Natural killer cell treated with Interleukin-12 subunit alpha and Interleukin-12 subunit beta and Interleukin-15 and Interleukin-18, amount 100 ng/mL, for 72 hours (primary cell): ENCODE measurements at regions not wholly inside any gene's neighbourhood (a gene's known extent, or its start where the extent isn't known, plus 50 kb on each side); places are given as distances from the start of the nearest gene placed in this dataset.

Experiments used
- ATAC-seq, 2 donors: fragments of 150-1000 bp; cut with Tn5 transposase in 1 of 2; sonication (Bioruptor Pico), chemical (Tn5 transposase) in 1 of 2; 2 replicates each; pipeline ENCODE4 v1.10.0; 2021
- DNase-seq: peaks from one replicate; pipeline ENCODE4 v3.0.0; 2022; ENCODE audit warnings: low spot score
- H3K27ac Mint-ChIP-seq, 2 donors: 1 replicate in 1 of 2; 2 replicates in 1 of 2; pipeline ENCODE4 v1.8.0; 2022; ENCODE audit warnings: mixed read lengths in 2 of 2, mild to moderate bottlenecking in 1 of 2, moderate library complexity in 1 of 2
- H3K27me3 Mint-ChIP-seq, 2 donors: 1 replicate in 1 of 2; 2 replicates in 1 of 2; pipeline ENCODE4 v1.8.0; 2022; ENCODE audit warnings: mixed read lengths in 2 of 2
- H3K36me3 Mint-ChIP-seq: one replicate; pipeline ENCODE4 v1.8.0; 2022; ENCODE audit warnings: mixed read lengths
- H3K4me1 Mint-ChIP-seq, 2 donors: 1 replicate in 1 of 2; 2 replicates in 1 of 2; pipeline ENCODE4 v1.8.0; 2022; ENCODE audit warnings: low read depth in 2 of 2, mixed read lengths in 2 of 2, mild to moderate bottlenecking in 1 of 2
- H3K4me3 Mint-ChIP-seq: one replicate; pipeline ENCODE4 v1.8.0; 2022; ENCODE audit warnings: mixed read lengths
- H3K9me3 Mint-ChIP-seq: 2 replicates; pipeline ENCODE4 v1.8.0; 2022; ENCODE audit warnings: mixed read lengths

DNA sequence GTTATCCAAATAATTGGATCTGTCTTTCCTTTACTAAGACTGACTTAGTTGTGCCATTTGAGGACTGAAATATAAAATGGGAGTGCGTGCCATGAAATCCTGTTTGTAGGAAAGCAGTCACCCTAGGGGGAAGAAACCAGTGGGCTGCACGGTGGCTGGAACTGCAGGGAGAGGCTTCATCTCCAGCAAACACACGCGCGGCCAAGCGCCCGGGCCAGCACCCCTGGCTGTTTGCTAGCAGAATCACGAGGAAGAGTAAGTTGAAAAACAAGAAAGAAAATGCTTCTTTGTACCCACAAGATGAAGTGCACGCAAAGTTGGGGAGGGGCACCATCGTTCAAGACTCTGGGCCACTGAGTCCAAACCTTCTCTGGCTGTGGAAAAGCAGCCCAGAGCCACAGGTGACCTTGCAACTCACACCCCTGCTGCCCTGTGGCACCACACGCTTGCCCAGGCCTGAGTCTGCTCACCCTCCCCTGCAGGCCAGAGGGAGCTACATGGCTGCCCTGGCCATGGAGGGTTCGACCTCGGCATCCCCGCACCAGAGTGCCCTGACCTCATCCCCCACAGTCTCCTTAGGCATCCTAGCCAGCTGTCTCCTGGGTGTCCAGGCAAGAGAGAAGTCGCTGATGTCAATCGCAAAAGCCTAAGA is 55.2 kb downstream of the IRX2 start:
- DNase-seq: no peak
- Mint-ChIP-seq H3K36me3 (no peaks in the 10 kb centered on the region), H3K27ac (no peak overlapping the region), H3K27me3 (no peaks in the 10 kb centered on the region), H3K9me3 (no peaks in the 10 kb centered on the region), H3K4me3 (no peak overlapping the region), H3K4me1 (no peaks in the 10 kb centered on the region)
- ATAC-seq: no peak

GRCh38 chr5:2695200-2695891 is 56.1 kb downstream of the IRX2 start:
- H3K4me1 Mint-ChIP-seq: no peaks in the 10 kb centered on the region
- H3K9me3 Mint-ChIP-seq: peaks cover 4% of the 10 kb centered on the region
- H3K4me3 Mint-ChIP-seq: no peak overlapping the region
- H3K27ac Mint-ChIP-seq: no peak overlapping the region
- H3K27me3 Mint-ChIP-seq: no peaks in the 10 kb centered on the region
- DNase-seq (no peak), ATAC-seq (no peak)
- H3K36me3 Mint-ChIP-seq: no peaks in the 10 kb centered on the region

GRCh38 chr5:2691530-2691929 is 59.9 kb downstream of the IRX2 start:
- H3K9me3 Mint-ChIP-seq: peaks cover 4% of the 10 kb centered on the region
- H3K4me3 Mint-ChIP-seq: no peak overlapping the region
- no peak for ATAC-seq
- H3K36me3 Mint-ChIP-seq: no peaks in the 10 kb centered on the region
- H3K27ac Mint-ChIP-seq: no peak overlapping the region
- H3K27me3 Mint-ChIP-seq: no peaks in the 10 kb centered on the region
- H3K4me1 Mint-ChIP-seq: no peaks in the 10 kb centered on the region
- no peak for DNase-seq

GRCh38 chr5:2690293-2690692 is 61.2 kb downstream of the IRX2 start:
- Mint-ChIP-seq H3K27ac (no peak overlapping the region), H3K4me1 (no peaks in the 10 kb centered on the region), H3K27me3 (no peaks in the 10 kb centered on the region), H3K36me3 (no peaks in the 10 kb centered on the region), H3K9me3 (peaks cover 4% of the 10 kb centered on the region), H3K4me3 (no peak overlapping the region)
- ATAC-seq (no peak), DNase-seq (no peak)

- H3K36me3 Mint-ChIP-seq: no peaks in the 10 kb centered on the region
- ATAC-seq (no peak), DNase-seq (no peak)
- no peak overlapping the region for H3K27ac Mint-ChIP-seq
- H3K4me3 Mint-ChIP-seq: no peak overlapping the region
- H3K9me3 Mint-ChIP-seq: peaks cover 4% of the 10 kb centered on the region
- no peaks in the 10 kb centered on the region for H3K27me3 Mint-ChIP-seq
- no peaks in the 10 kb centered on the region for H3K4me1 Mint-ChIP-seq
Observed at GRCh38 chr5:2688586-2688985, 62.9 kb downstream of the IRX2 start.

DNA sequence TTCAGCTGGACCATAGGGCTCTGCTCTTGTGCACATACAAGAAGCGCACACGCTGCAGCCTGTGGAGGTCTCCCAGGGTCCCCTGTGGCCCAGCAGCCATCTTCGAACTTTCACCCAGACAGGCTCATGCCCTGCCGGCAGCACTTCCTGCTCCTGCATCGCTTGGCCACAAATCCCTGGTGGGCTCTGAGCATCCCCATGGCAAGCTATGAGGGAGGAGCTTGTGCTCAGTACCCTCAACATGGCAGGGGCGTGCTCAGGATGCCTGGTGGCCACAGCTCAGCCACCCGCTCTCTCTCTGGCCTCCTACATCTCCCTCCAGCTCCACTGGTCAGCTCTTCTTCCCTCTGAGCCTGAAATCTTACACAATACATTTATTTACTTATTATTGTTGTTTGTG is 63.7 kb downstream of the IRX2 start:
- no peaks in the 10 kb centered on the region for H3K27me3 Mint-ChIP-seq
- H3K4me3 Mint-ChIP-seq: no peak overlapping the region
- no peaks in the 10 kb centered on the region for H3K36me3 Mint-ChIP-seq
- H3K4me1 Mint-ChIP-seq: no peaks in the 10 kb centered on the region
- ATAC-seq (no peak), DNase-seq (no peak)
- no peak overlapping the region for H3K27ac Mint-ChIP-seq
- peaks cover 4% of the 10 kb centered on the region for H3K9me3 Mint-ChIP-seq

DNA sequence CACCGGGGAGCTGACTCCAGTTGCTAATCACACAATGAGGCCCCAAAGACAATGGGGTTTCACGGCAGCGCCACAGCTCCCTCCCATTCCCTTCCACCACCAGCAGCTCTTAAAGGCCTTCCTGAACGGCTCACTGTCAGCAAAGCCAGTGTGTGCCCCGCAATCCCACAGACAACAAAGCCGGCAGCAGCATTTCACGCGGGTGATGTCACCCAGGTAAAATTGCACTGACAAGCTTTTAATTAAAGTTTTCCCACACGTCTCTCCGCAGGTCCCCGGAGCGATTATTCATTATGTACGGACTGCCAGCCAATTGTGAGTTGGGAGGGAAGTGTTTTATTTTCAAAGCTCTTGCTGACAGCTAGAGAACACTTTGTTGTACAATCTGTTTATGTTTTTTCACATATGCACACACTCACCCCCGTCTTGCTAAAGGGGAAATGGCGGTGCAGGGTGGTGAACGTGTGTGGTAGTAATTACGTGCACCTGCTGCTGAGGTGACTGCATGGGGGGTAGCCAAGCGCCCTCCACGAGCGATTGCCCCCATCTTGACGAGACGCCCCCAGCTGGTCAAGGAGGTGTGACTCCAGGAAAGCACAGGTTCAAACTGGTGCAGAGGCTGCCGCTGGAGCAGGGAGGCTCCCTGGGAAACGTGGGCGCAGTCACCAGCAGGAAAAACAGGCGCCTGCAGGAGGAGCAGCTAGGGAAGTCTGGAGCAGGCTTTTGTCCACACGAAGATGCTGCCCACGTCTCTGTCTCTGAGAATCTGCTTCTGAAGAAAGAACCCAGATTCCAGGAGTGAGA is 65.0 kb downstream of the IRX2 start:
- no peaks in the 10 kb centered on the region for H3K36me3 Mint-ChIP-seq
- no peaks in the 10 kb centered on the region for H3K27me3 Mint-ChIP-seq
- DNase-seq (no peak), ATAC-seq (no peak)
- peaks cover 4% of the 10 kb centered on the region for H3K9me3 Mint-ChIP-seq
- no peak overlapping the region for H3K27ac Mint-ChIP-seq
- no peak overlapping the region for H3K4me3 Mint-ChIP-seq
- no peaks in the 10 kb centered on the region for H3K4me1 Mint-ChIP-seq

DNA sequence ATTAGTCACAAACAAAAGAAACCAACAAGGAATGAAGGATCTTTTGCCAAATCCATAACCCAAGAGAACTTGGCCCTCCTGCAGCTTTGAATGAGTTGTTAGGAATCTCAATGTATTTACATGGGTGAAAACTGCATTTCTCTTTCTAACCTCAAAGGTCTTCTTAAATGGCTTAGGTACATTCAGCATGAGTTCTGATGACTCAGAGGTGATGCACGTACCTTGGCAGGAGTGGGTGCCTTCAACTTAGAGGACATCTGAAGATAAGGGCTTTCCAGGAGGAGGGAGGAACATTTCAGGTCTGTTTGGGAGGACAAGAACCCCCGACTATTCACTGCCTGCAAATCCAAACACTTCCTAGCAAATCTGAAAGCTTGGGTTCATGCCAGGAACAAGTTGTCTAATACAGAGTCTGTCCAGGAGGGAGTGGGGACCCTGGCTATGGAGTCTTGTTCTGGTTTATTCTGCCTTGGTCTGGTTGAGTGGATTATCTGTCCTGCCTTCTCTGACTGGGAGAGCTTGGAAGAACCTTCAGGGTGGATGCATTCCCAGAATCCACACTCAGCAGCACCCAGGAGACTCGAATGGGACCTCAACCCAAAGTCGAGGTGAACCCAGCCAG is 65.7 kb downstream of the IRX2 start:
- Mint-ChIP-seq H3K4me1 (no peaks in the 10 kb centered on the region), H3K27ac (no peak overlapping the region), H3K36me3 (no peaks in the 10 kb centered on the region), H3K27me3 (no peaks in the 10 kb centered on the region), H3K9me3 (peaks cover 3% of the 10 kb centered on the region), H3K4me3 (no peak overlapping the region)
- ATAC-seq (no peak), DNase-seq (no peak)

GRCh38 chr5:2684606-2685005 is 66.9 kb downstream of the IRX2 start:
- H3K27me3 Mint-ChIP-seq: no peaks in the 10 kb centered on the region
- no peaks in the 10 kb centered on the region for H3K36me3 Mint-ChIP-seq
- no peak overlapping the region for H3K27ac Mint-ChIP-seq
- ATAC-seq (peak in 1 of 2 donors; percentile 24), DNase-seq (no peak)
- H3K9me3 Mint-ChIP-seq: no peaks in the 10 kb centered on the region
- no peaks in the 10 kb centered on the region for H3K4me1 Mint-ChIP-seq
- no peak overlapping the region for H3K4me3 Mint-ChIP-seq

DNA sequence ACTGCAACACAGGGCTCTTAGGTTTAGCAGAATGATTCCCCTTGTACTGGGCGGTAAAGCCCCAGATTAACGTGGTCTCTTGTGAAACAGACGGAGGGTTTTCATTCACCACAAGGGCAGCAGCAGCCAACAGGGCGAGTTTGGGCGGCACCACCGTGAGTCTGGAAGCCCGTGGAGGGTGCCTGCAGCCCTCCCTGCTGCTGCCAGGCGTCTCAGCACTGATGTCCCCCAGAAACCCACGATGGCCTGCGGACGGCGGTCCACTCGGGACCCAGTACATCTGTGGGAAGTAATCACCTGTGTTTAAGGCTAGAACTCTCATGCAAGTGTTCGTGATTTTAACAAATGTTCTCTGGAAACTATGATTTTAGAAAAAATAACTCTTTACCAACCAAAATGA is 67.8 kb downstream of the IRX2 start:
- no peak overlapping the region for H3K4me3 Mint-ChIP-seq
- no peaks in the 10 kb centered on the region for H3K4me1 Mint-ChIP-seq
- H3K9me3 Mint-ChIP-seq: no peaks in the 10 kb centered on the region
- ATAC-seq: no peak
- no peaks in the 10 kb centered on the region for H3K36me3 Mint-ChIP-seq
- no peaks in the 10 kb centered on the region for H3K27me3 Mint-ChIP-seq
- no peak overlapping the region for H3K27ac Mint-ChIP-seq
- DNase-seq: no peak

GRCh38 chr5:2681476-2681875 is 70.0 kb downstream of the IRX2 start:
- H3K27me3 Mint-ChIP-seq: no peaks in the 10 kb centered on the region
- H3K36me3 Mint-ChIP-seq: no peaks in the 10 kb centered on the region
- no peaks in the 10 kb centered on the region for H3K4me1 Mint-ChIP-seq
- ATAC-seq (no peak), DNase-seq (no peak)
- H3K4me3 Mint-ChIP-seq: no peak overlapping the region
- H3K9me3 Mint-ChIP-seq: no peaks in the 10 kb centered on the region
- H3K27ac Mint-ChIP-seq: no peak overlapping the region

- ATAC-seq (no peak), DNase-seq (no peak)
- H3K27me3 Mint-ChIP-seq: no peaks in the 10 kb centered on the region
- H3K27ac Mint-ChIP-seq: no peak overlapping the region
- no peak overlapping the region for H3K4me3 Mint-ChIP-seq
- no peaks in the 10 kb centered on the region for H3K9me3 Mint-ChIP-seq
- H3K4me1 Mint-ChIP-seq: no peaks in the 10 kb centered on the region
- no peaks in the 10 kb centered on the region for H3K36me3 Mint-ChIP-seq
Observed at GRCh38 chr5:2680979-2681378, 70.5 kb downstream of the IRX2 start.

- no peaks in the 10 kb centered on the region for H3K36me3 Mint-ChIP-seq
- H3K27me3 Mint-ChIP-seq: no peaks in the 10 kb centered on the region
- H3K4me1 Mint-ChIP-seq: no peaks in the 10 kb centered on the region
- no peak for ATAC-seq
- H3K4me3 Mint-ChIP-seq: no peak overlapping the region
- H3K27ac Mint-ChIP-seq: no peak overlapping the region
- no peak for DNase-seq
- H3K9me3 Mint-ChIP-seq: no peaks in the 10 kb centered on the region
Observed at GRCh38 chr5:2677689-2678088, 73.8 kb downstream of the IRX2 start.

GRCh38 chr5:2675548-2675947 is 75.9 kb downstream of the IRX2 start:
- Mint-ChIP-seq H3K9me3 (no peaks in the 10 kb centered on the region), H3K27me3 (no peaks in the 10 kb centered on the region), H3K27ac (no peak overlapping the region), H3K4me3 (no peak overlapping the region), H3K36me3 (no peaks in the 10 kb centered on the region), H3K4me1 (no peaks in the 10 kb centered on the region)
- no peak for DNase-seq
- ATAC-seq: no peak
